HG02973 (cell line): ENCODE measurements at regions not wholly inside any gene's neighbourhood (a gene's known extent, or its start where the extent isn't known, plus 50 kb on each side); places are given as distances from the start of the nearest gene placed in this dataset.
"Not testable (repeated sequence)": the region's sequence is repeated elsewhere in the genome, so short reads cannot be mapped to it uniquely, and the experiment has no call there.

ENCODE experiments used
- ATAC-seq: cut with Tn5 transposase; IDR thresholded peaks from one replicate; pipeline ENCODE4 v1.9.1; 2021; ENCODE audit warnings: moderate library complexity; ENCODE audit not compliant: unreplicated experiment

DNA sequence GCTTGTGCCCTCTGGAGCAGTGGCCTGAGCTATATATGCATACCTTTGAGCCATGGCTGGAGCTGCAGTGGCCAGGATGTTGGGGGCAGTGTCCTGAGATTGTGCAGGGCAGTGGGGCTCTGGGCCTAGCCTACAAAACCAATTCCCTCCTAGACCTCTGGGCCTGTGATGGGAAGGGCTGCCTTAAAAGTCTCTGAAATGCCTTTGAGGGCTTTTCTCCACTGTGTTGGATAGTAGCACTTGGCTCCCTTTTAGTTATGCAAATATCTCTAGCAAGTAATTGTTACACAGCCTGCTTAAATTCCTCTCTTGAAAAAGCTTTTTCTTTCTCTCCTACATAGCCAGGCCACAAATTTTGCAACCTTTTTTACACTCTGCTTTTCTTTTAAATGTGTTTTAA is 426.4 kb downstream of the ACTR3B start:
- no peak for ATAC-seq

GRCh38 chr7:153188161-153188560 is 428.6 kb downstream of the ACTR3B start:
- ATAC-seq = no peak

DNA sequence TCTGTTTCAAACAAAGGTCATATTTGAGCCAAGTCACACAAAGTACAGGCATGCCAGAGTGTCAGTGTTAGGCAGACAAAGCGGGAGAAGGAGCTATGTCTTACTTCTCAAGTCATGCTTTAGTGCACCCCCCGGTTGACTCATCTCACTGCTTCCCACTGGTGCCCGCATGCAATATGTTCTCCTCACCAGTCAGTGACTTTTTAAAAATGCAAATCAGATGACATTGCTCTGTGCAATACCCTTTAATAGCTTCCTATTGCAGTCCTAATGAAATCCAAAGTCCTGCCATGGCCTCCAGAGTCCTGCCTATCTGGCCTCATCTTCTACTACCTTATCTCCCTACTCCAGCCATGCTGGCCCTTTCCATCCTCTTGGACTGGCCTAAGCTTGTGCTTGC is 429.1 kb downstream of the ACTR3B start:
- no peak for ATAC-seq

DNA sequence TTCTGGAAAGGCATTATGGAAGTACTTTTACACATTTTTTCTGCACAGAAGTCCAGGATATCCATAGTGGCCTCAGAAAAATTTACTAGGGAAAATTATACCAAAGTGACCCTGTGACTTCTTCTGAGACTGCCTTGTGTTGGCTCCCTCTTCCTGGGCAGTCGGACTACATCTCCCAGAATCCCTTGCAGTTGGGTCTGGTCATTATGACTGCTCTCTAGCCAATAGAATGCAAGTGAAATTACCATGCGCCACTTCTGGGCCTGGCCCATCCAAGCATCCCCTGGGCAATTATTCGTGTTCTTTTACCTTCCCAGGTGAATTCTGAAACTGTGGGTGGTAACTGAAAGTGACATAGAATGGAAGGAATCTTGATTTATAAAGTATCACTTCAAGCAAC is 430.9 kb downstream of the ACTR3B start:
- peak; percentile 57 for ATAC-seq

DNA sequence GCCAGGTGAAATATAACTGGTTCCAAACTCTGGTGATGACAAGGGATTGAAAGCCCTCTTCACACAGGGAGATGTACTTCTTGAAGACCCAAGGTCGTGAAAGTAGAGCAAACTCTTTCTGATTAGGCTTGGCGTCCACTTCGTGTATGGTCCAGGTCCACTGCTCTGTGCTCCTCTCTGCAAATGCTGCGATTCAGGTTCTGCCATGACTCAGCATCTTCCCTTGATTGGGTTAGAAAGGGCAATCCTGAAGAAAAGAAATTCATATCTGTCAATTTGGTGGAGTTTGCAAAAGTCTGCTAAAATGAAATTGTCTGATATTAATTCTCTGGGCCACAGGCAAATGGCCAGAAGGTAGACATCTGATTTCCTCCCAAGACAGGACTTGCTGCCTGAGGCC is 431.4 kb downstream of the ACTR3B start:
- ATAC-seq = no peak

DNA sequence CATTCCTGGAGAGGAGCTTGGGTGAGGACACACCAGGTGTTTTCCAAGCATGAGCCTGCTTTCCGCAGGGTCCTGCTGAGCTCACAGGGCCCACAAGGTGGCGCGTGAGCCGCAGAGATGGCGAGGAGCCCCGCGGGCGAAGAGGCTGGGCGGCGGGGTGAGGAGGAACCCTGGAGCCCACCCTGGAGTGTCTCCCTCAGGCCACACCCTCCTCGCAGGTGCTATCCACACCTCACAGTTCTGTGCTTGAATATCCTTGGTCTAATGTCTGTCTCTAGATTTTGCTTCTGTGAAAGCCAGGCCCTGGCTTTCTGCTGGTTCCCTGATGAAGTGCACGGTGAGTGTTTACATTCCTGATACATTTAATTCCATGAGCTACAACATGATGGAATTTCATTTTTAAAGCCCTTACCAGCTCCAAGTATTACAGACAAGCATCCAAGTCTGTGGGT is 433.6 kb downstream of the ACTR3B start:
- ATAC-seq = no peak

DNA sequence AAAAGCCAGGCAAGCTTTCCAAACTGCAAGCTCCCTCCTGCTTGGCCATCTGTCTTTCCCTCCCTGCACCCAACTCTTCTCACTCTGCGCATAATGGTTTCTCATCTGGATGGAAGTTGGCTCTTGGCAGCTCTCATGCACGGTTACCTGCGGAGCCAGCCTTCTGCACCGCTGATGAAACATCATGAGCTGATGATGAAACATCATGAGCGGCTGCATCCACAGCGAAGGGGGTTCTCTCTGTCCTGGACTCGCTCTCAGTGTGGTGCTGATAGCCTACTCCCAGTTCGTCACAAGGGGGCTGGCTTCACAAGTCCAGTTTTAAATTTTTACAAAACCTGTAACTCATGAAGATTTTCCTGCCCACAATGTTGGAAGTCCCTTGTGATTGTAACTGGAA is 457.5 kb downstream of the ACTR3B start:
- ATAC-seq = no peak

GRCh38 chr7:153224890-153225289 is 465.3 kb downstream of the ACTR3B start:
- ATAC-seq = no peak

DNA sequence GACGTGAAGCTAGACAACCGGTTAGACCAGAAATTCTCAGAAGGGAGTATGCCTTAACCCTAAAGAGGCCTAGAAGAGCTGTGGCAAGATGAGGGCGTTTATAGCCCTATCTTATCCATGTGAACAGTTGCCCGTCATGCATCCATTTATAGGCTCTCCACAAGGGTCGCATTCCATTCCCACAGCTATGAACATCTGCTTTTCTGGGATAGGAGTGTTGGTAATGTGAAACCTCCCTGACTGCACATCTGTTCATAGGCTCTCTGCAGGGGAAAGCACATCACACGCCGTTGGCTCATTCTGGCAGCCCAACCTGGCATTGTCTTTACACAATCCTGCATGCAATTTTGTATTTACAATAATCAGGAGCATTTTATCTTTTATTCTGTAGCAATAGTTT is 485.6 kb downstream of the ACTR3B start:
- ATAC-seq = not testable (repeated sequence)

GRCh38 chr7:153245809-153246208 is 486.3 kb downstream of the ACTR3B start:
- no peak for ATAC-seq

GRCh38 chr7:153247926-153248325 is 488.4 kb downstream of the ACTR3B start:
- no peak for ATAC-seq

- no peak for ATAC-seq
Measured at GRCh38 chr7:153258686-153259085, 499.1 kb downstream of the ACTR3B start.

- ATAC-seq = no peak
Measured at GRCh38 chr7:153276394-153276793, 516.8 kb downstream of the ACTR3B start.

- ATAC-seq = no peak
Measured at GRCh38 chr7:153286763-153287162, 527.2 kb downstream of the ACTR3B start.

GRCh38 chr7:153290066-153290465 is 530.5 kb downstream of the ACTR3B start:
- no peak for ATAC-seq

DNA sequence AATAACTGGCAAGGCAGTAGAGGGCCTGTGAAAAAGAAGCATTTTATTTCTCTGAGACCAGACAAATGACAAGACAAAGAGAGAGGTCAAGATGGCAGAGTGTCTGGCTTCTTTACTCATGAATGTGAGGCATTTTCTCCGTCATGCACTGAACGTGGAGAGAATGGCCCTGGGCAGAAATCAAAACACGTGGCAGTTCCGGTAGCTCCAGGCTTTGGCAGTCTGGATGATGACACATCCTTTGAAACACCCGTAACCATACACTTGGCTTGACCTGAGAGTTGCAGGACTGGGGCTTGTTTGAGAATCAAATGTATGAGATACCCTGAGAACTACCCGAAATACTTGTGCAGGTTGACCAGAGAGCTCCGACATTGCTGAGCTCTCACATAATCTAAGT is 537.6 kb downstream of the ACTR3B start:
- no peak for ATAC-seq

DNA sequence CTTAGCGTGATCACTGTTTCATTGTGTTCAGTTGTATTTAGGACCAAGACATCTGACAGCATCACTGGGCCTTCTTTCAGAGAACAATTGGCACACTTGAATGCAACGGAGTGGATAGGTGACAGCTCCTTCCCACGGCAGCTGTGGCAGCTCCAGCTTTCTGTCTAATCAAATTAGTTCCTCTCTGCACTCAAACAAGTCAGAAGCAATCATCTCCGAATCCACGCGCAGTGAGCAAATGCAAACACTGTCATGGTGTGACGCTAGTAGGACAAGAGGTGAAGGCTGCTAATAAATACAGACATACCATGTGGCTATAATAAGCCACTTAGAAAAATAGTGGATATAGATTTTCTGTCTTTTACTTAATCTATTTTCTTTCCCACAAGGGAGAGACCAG is 542.4 kb downstream of the ACTR3B start:
- no peak for ATAC-seq

- ATAC-seq = no peak
Measured at GRCh38 chr7:153320005-153320404, 560.5 kb downstream of the ACTR3B start.

- ATAC-seq = no peak
Measured at GRCh38 chr7:153320681-153321080, 561.1 kb downstream of the ACTR3B start.

- ATAC-seq = no peak
Measured at GRCh38 chr7:153322991-153323390, 563.4 kb downstream of the ACTR3B start.

GRCh38 chr7:153324094-153324493 is 564.5 kb downstream of the ACTR3B start:
- no peak for ATAC-seq

GRCh38 chr7:153327683-153328082 is 568.1 kb downstream of the ACTR3B start:
- ATAC-seq = no peak

- no peak for ATAC-seq
Measured at GRCh38 chr7:153331427-153331826, 571.9 kb downstream of the ACTR3B start.

- no peak for ATAC-seq
Measured at GRCh38 chr7:153354071-153354470, 594.5 kb downstream of the ACTR3B start.
